Uterus (tissue), 2 donors: ENCODE measurements at regions not wholly inside any gene's neighbourhood (a gene's known extent, or its start where the extent isn't known, plus 50 kb on each side); places are given as distances from the start of the nearest gene placed in this dataset.

Experiments used
- CTCF ChIP-seq, 4 experiments: fragments of 200-600 bp in 2 of 4; fragments of 450-650 bp in 2 of 4; sonication (generic) in 2 of 4; IDR thresholded peaks; one replicate each; pipeline ENCODE4 v1.5.1; 2016 to 2019; ENCODE audit warnings: antibody characterized with exemption in 4 of 4, mild to moderate bottlenecking in 2 of 4, moderate library complexity in 1 of 4
- POLR2A ChIP-seq, 2 donors: fragments of 450-650 bp; IDR thresholded peaks; one replicate each; pipeline ENCODE4 v1.6.1; 2016; ENCODE audit warnings: antibody characterized with exemption in 2 of 2, mild to moderate bottlenecking in 1 of 2, moderate library complexity in 1 of 2

GRCh38 chr14:100015251-100015655 is 50.0 kb upstream of the EVL start:
- TF ChIP-seq CTCF (IDR thresholded peaks at IDR 0.05) = no peak
- TF ChIP-seq POLR2A (IDR thresholded peaks at IDR 0.05) = no peak
